ENCODE measurements at regions not wholly inside any gene's neighbourhood (a gene's known extent, or its start where the extent isn't known, plus 50 kb on each side); places are given as distances from the start of the nearest gene placed in this dataset. TPM values are rescaled to one million over a fixed set of nuclear protein-coding genes. Genes with fewer than 3 reads are reported as not detected.

Small RNAs in the stretch of these regions (small RNA-seq; reads per million reads assigned to genes)
- gene AC013410.2, result not detected

Data from Karpas-422 (cell line).